NCI-H1105 treated with DMSO at 0.1 percent for 48 hours (cell line): ENCODE measurements at regions not wholly inside any gene's neighbourhood (a gene's known extent, or its start where the extent isn't known, plus 50 kb on each side); places are given as distances from the start of the nearest gene placed in this dataset.
A peak's percentile ranks its signal among the peaks of the same experiment; 100 is the strongest.

Experiments
- DNase-seq: peaks from one replicate; lab custom pipeline; 2025; lab: John Stamatoyannopoulos, UW

DNA sequence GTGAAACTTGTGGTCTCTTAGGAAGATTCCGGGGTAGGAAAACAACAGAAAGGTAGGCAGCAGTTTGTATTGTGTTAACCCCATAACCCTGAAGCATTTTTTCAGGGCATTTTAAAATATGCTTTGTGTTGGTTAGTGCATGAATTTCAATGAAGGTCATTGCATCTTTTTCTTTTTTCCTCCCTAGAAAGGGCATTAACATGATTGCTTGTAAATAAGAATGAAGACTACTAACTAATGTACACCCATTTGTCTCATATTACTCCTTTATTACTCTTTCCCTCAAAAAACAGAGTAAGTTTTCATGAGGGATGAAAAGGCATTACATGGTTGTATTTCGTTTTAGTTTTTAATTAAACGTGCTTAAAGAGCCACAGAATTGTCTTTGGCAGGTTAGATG is 141.4 kb downstream of the OGFRL1 start:
- no peak for DNase-seq

GRCh38 chr6:71433441-71433840 is 144.8 kb downstream of the OGFRL1 start:
- DNase-seq: no peak

DNA sequence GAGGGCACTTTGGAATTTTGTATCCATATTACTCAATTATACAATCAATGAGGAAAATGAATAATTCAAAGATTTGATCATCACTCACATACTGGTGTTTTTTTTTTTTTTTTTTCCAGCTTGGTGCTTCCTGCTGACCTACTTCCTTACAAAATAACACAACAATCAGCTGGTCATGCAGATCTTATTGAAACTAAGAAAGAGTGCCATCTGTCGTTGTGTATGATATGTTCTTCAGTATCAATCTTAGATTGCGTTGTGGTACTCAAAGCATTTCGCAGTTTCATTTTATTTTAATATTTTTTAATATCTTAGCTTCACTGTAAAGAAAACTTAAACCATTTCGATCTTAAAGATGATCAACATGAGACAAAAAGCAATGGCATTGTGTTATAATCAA is 155.6 kb downstream of the OGFRL1 start:
- peak; percentile 16 for DNase-seq

- no peak for DNase-seq
These were observed 157.4 kb downstream of the OGFRL1 start for GRCh38 chr6:71446057-71446456.

- DNase-seq: no peak
These were observed 157.9 kb downstream of the OGFRL1 start for GRCh38 chr6:71446470-71446869.

DNA sequence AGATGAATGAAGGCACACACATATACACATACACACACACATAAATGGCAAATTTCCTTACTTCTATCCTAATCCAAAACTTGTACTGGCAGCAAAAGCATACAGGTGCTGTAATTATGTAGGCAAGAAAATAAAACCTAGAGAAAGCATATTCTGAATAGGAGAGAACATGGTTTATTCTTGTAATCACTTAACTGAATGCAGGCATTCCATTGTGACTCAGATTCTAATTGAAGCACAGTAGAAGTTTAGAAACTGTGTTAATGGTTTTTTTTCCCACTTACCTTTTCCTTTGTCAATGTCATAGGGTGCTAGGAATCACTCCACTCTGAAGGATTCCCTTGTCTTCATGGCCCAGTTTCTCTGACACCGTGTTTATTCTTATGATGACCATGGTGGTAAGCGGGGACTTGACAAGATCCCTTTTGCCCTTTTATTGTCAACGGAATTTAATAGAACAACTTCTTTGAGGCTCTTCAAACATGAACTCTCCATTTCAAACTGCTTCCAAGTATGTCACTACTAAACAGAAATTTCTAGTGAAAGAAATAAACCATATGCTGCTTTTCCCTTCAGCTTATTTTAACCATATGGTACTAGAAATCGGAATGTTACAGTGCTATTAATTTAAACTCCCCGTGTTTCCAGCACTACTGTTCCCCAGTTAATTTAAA is 164.2 kb downstream of the OGFRL1 start:
- no peak for DNase-seq

DNA sequence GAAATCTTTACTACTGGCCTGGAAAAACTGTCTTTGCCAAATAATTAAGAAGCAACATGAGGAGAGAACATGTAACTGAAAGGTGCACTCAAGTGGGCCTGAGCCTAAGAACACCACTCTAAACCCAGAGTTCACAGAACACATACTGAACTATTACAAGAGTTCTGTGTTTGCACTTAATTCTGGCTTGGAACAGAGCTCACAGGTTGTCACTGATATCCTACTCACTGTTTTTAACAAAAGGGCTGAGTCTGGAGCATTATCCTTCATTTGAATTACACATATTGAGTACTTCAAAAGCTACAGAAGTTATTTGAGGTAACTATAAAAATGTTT is 164.7 kb downstream of the OGFRL1 start:
- DNase-seq: no peak

- DNase-seq: no peak
These were observed 165.4 kb downstream of the OGFRL1 start for GRCh38 chr6:71454056-71454455.

- DNase-seq: no peak
These were observed 169.3 kb downstream of the OGFRL1 start for GRCh38 chr6:71457929-71458328.

- DNase-seq: no peak
These were observed 170.6 kb downstream of the OGFRL1 start for GRCh38 chr6:71459162-71459561.

- no peak for DNase-seq
These were observed 172.3 kb downstream of the OGFRL1 start for GRCh38 chr6:71460933-71461332.

DNA sequence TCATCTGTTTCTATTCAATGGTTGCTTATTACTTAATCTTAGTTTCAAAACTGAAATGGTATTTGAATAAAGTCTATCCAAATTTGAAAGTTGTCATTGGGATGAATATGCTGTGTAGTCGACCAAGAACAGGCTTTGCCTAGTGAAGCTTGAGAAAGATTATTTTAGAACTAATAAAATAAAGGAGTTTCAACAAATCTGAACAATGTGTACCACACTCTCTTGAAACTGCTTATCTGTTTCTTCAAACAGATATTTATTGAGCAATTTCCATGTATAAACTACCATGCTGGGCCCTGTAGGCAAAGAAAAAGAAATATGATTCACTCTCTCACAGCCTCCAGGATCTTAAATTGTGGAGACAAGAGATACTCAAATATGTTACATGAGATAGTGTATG is 174.4 kb downstream of the OGFRL1 start:
- DNase-seq: no peak

DNA sequence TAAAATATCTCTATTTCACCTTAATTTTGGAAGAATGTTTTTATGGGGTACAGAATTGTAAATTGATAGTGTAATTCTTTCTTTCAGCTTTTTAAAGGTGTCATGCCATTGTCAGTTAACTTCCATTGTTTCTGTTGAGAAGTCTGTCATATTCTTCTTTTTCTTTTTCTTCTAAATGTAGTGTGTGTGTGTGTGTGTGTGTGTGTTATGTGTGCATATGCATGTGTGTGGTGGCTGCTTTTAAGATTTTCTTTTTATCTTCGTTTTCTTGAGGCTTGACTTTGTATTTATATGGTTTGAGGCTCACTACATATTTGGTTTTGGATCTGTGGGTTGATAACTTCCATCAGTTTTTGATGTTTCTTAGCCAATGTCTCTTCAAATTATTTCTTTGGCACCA is 176.5 kb downstream of the OGFRL1 start:
- no peak for DNase-seq

DNA sequence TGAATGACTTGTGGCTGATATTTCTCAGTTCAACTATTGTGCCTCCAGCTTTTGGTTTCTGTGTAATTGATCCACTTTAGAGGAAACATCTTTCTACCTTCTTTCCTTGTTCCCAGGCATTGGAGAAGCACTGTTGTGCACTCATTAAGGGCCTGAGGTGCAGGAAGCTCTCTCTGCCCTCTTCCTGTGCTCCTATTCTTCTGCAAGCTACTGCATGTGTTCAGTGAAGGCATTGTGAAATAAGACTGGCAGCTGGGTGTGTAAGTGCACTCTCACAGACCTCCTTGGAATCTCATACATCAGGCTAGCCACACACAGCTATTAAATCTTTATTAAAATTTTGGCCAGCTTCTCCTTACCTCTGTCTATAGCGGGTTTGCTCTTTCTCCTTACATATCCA is 177.8 kb downstream of the OGFRL1 start:
- no peak for DNase-seq

DNA sequence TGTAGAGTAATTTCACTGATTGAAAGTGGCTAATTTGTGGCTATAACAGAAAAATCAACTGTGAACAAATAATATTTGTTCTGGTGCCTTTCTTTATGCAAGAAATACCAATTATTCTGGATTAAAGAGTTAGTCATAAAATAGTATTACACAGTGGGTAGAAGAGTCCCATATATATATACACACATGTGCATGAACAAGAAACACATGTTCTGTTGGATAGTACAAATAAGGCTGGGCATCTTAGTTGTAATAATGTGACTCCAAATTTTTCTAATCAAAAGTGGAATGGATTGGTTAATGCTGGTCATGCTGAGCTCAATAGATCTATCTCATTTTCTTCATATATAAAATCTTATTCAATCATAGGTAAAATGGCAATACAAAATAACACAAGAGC is 179.4 kb downstream of the OGFRL1 start:
- no peak for DNase-seq

- no peak for DNase-seq
These were observed 180.5 kb downstream of the OGFRL1 start for GRCh38 chr6:71468841-71469700.

- no peak for DNase-seq
These were observed 183.1 kb downstream of the OGFRL1 start for GRCh38 chr6:71471718-71472117.

DNA sequence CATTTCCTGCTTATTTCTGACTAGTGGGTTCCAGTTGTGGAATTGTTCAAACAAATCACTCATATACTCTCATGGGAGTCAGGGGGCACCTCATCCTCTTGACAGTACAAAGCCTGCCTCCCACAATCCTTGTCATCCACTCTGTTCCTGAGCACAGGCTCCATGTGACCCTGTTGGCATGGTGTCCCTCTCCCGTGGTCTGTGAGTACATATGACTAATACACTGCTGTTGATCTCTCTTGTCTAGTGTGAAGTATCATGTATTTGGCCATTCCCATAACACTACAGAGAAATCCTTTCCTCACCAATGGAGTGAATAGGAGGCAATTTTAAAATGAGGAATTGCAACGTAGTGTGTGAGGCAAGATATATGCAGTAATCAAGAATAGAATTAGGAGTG is 185.3 kb downstream of the OGFRL1 start:
- DNase-seq: no peak

GRCh38 chr6:71474942-71475341 is 186.3 kb downstream of the OGFRL1 start:
- no peak for DNase-seq

DNA sequence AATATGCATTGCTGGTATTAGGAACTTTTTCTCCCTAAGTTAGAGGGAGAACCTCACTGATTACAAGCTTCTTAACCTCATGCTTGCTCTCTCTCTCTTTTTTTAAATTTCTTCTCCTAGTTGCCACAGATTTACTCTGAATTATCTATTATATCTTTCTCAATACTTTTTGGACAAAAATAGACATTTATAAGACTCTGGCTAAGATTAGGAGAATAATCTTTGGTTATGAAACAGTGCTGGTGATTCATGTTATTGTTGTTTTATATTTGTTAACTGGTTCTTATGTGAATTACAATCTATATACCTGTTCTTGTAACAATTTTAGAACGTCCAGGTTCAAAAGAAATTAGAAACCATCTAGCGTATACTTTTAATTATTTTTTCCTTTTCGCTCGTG is 187.8 kb downstream of the OGFRL1 start:
- no peak for DNase-seq

DNA sequence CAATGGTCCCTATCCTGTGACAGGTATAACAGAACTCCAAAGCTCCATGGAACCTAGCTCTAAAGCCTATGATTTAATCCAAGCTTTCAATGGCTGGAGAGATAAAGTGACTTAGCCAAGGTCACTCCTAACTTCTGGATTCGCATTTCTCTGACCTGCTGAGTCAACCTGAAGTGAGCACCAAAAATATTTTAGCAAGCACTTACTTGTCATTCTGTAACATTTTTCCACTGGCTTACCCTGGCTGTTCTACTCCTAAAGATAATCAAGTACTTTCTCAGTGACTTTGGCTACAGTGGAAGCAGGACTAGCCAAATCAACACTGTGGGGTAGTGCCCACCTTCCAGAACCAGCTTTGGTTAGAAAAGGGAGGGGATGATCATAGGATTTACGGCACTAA is 188.3 kb downstream of the OGFRL1 start:
- DNase-seq: no peak

- DNase-seq: no peak
These were observed 190.4 kb downstream of the OGFRL1 start for GRCh38 chr6:71478834-71479541.

- no peak for DNase-seq
These were observed 192.0 kb downstream of the OGFRL1 start for GRCh38 chr6:71480577-71480976.
